Right lobe of liver (tissue), 4 donors: ENCODE measurements at regions not wholly inside any gene's neighbourhood (a gene's known extent, or its start where the extent isn't known, plus 50 kb on each side); places are given as distances from the start of the nearest gene placed in this dataset.

Experiments
- POLR2A ChIP-seq: fragments of 450-650 bp; IDR thresholded peaks from one replicate; pipeline ENCODE4 v1.6.1; 2017; ENCODE audit warnings: antibody characterized with exemption, mild to moderate bottlenecking
- TF ChIP-seq, protein P1 (sequence below), 4 donors: fragments of 200-600 bp in 3 of 4; fragments of 450-650 bp in 1 of 4; IDR thresholded peaks; one replicate each; pipeline versions ENCODE4 v1.5.1 to v1.8.0; 2016 to 2022; ENCODE audit warnings: antibody characterized with exemption in 4 of 4, mild to moderate bottlenecking in 2 of 4
- donor health status: DM: no; HTN: no; CAD: no.
- donor health status: DM: no; HTN: no; CAD: no.
- donor health status: DM: no; HTN: yes; CAD: no.

DNA sequence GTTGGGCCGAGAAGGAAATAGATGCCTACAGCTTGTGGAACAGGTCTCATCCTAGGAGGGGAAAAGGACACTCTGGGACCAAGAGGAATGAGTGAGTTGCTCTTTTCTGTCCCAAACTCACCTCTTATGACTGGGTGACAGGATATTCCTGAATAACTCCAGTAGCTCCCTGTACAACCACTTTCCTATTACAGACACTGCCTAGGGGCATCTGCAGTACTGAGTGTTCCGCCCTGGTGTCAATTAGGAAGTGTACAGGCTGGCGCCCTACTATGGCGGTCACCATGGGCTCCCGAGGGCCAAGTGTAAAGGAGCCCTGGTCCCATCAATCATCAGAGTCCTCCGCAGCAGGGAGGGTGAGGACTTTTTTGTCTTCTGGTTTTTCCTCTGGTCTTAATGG lies 343.4 kb upstream of the USP9Y start:
- TF ChIP-seq, protein P1, sequence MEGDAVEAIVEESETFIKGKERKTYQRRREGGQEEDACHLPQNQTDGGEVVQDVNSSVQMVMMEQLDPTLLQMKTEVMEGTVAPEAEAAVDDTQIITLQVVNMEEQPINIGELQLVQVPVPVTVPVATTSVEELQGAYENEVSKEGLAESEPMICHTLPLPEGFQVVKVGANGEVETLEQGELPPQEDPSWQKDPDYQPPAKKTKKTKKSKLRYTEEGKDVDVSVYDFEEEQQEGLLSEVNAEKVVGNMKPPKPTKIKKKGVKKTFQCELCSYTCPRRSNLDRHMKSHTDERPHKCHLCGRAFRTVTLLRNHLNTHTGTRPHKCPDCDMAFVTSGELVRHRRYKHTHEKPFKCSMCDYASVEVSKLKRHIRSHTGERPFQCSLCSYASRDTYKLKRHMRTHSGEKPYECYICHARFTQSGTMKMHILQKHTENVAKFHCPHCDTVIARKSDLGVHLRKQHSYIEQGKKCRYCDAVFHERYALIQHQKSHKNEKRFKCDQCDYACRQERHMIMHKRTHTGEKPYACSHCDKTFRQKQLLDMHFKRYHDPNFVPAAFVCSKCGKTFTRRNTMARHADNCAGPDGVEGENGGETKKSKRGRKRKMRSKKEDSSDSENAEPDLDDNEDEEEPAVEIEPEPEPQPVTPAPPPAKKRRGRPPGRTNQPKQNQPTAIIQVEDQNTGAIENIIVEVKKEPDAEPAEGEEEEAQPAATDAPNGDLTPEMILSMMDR (IDR thresholded peaks at IDR 0.05), result no peak
- TF ChIP-seq POLR2A, result no peak
